ENCODE measurements at regions not wholly inside any gene's neighbourhood (a gene's known extent, or its start where the extent isn't known, plus 50 kb on each side); places are given as distances from the start of the nearest gene placed in this dataset.

DNA sequence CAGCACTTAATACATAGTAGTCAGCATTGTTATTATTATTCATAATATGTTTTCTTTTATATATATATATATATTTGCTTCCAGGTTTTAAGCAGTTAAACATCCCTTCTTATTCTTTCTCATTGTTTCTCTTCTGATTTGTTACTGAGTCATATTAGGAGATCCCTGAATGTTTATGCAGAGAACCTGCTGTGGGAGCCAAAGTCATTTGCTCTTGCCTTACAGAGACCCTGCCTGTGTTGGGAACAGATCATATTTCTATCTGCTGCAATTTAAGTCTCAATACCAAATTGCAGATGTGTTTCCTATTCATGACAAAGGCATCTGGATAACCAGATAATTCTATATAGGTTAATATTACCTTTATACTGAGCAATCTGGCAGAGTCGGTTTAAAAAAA lies 323.0 kb upstream of the UMPS start:
- TF ChIP-seq, protein P1, sequence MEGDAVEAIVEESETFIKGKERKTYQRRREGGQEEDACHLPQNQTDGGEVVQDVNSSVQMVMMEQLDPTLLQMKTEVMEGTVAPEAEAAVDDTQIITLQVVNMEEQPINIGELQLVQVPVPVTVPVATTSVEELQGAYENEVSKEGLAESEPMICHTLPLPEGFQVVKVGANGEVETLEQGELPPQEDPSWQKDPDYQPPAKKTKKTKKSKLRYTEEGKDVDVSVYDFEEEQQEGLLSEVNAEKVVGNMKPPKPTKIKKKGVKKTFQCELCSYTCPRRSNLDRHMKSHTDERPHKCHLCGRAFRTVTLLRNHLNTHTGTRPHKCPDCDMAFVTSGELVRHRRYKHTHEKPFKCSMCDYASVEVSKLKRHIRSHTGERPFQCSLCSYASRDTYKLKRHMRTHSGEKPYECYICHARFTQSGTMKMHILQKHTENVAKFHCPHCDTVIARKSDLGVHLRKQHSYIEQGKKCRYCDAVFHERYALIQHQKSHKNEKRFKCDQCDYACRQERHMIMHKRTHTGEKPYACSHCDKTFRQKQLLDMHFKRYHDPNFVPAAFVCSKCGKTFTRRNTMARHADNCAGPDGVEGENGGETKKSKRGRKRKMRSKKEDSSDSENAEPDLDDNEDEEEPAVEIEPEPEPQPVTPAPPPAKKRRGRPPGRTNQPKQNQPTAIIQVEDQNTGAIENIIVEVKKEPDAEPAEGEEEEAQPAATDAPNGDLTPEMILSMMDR (conservative IDR thresholded peaks at IDR 0.05): no peak
- TF ChIP-seq ZFX (IDR thresholded peaks at IDR 0.05): no peak
